Type B pancreatic cell (in vitro differentiated cells): ENCODE measurements at regions not wholly inside any gene's neighbourhood (a gene's known extent, or its start where the extent isn't known, plus 50 kb on each side); places are given as distances from the start of the nearest gene placed in this dataset.
"Not testable (repeated sequence)": the region's sequence is repeated elsewhere in the genome, so short reads cannot be mapped to it uniquely, and the experiment has no call there.

Source experiments
- DNase-seq: peaks from one replicate; pipeline ENCODE4 v3.0.0; 2021; ENCODE audit warnings: mixed read lengths; ENCODE audit not compliant: unreplicated experiment; ENCODE audit errors: extremely low spot score
- H3K27ac Mint-ChIP-seq: 2 replicates; pipeline ENCODE4 v1.8.0; 2021; ENCODE audit warnings: mild to moderate bottlenecking, mixed read lengths
- H3K27me3 Mint-ChIP-seq: 2 replicates; pipeline ENCODE4 v1.8.0; 2021; ENCODE audit warnings: mixed read lengths
- H3K36me3 Mint-ChIP-seq: 2 replicates; pipeline ENCODE4 v1.8.0; 2021; ENCODE audit warnings: mixed read lengths
- H3K4me1 Mint-ChIP-seq: one replicate; pipeline ENCODE4 v1.8.0; 2021; ENCODE audit warnings: mixed read lengths; ENCODE audit not compliant: unreplicated experiment
- H3K4me3 Mint-ChIP-seq: 2 replicates; pipeline ENCODE4 v1.8.0; 2021; ENCODE audit warnings: mild to moderate bottlenecking, mixed read lengths
- H3K9me3 Mint-ChIP-seq: 2 replicates; pipeline ENCODE4 v1.8.0; 2021; ENCODE audit warnings: mixed read lengths
- TF ChIP-seq, protein P1 (sequence below): fragments of 200-600 bp; sonication (generic); conservative IDR thresholded peaks from 2 replicates; pipeline ENCODE4 v1.5.0; 2021; ENCODE audit warnings: antibody characterized with exemption, mild to moderate bottlenecking

DNA sequence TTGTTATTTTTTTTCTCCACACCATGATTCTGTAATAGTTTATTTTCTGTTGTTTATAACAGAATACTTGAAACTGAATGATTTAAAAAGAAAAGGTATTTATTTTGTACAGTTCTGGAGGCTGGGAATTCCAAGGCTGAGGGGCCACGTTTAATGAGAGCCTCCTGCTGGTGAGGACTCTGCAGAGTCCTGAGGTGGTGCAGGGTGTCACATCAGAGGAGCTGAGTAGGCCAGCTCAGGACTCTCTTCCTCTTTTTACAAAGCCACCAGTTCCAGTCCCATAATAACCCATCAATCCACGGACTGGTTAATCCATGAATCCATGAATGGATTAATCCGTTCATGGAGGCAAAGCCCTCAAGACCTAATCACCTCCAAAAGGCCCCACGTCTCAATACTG is 71.6 kb downstream of the TFAP2A start:
- Mint-ChIP-seq H3K36me3 (no peaks in the 10 kb centered on the region), H3K9me3 (peaks cover 8% of the 10 kb centered on the region), H3K27me3 (no peaks in the 10 kb centered on the region), H3K4me3 (no peak overlapping the region), H3K4me1 (no peaks in the 10 kb centered on the region), H3K27ac (no peak overlapping the region)
- TF ChIP-seq, protein P1, sequence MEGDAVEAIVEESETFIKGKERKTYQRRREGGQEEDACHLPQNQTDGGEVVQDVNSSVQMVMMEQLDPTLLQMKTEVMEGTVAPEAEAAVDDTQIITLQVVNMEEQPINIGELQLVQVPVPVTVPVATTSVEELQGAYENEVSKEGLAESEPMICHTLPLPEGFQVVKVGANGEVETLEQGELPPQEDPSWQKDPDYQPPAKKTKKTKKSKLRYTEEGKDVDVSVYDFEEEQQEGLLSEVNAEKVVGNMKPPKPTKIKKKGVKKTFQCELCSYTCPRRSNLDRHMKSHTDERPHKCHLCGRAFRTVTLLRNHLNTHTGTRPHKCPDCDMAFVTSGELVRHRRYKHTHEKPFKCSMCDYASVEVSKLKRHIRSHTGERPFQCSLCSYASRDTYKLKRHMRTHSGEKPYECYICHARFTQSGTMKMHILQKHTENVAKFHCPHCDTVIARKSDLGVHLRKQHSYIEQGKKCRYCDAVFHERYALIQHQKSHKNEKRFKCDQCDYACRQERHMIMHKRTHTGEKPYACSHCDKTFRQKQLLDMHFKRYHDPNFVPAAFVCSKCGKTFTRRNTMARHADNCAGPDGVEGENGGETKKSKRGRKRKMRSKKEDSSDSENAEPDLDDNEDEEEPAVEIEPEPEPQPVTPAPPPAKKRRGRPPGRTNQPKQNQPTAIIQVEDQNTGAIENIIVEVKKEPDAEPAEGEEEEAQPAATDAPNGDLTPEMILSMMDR, result no peak
- no peak for DNase-seq

DNA sequence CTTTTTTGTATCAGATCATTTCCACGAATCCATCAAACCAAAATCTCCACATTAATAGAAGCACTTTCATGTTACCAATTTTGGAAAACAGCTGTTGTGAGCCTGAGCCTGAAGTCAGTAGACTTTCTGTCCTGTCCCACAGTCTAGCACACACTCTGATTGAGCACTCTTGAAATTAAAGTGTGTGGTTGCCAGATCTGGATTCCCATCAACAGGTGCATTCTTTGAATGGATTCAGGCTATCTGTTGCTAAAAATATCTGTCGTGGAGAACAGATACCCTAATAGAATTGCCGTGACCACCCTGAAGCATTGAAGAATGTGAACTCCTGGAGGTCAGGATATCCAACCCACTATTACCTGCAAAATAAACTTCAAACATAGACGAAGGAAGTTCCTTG is 73.3 kb downstream of the TFAP2A start:
- no peaks in the 10 kb centered on the region for H3K36me3 Mint-ChIP-seq
- no peak overlapping the region for H3K4me3 Mint-ChIP-seq
- TF ChIP-seq, protein P1, result no peak
- no peak overlapping the region for H3K27ac Mint-ChIP-seq
- no peaks in the 10 kb centered on the region for H3K27me3 Mint-ChIP-seq
- no peak for DNase-seq
- no peaks in the 10 kb centered on the region for H3K9me3 Mint-ChIP-seq
- H3K4me1 Mint-ChIP-seq, result no peaks in the 10 kb centered on the region

GRCh38 chr6:10338151-10338550 is 76.7 kb downstream of the TFAP2A start:
- Mint-ChIP-seq H3K36me3 (no peaks in the 10 kb centered on the region), H3K27ac (no peak overlapping the region), H3K27me3 (no peaks in the 10 kb centered on the region), H3K4me3 (no peak overlapping the region), H3K9me3 (no peaks in the 10 kb centered on the region), H3K4me1 (no peaks in the 10 kb centered on the region)
- TF ChIP-seq, protein P1, result no peak
- no peak for DNase-seq

GRCh38 chr6:10337376-10337775 is 77.5 kb downstream of the TFAP2A start:
- H3K9me3 Mint-ChIP-seq, DNase-seq, H3K4me1 Mint-ChIP-seq, H3K36me3 Mint-ChIP-seq, H3K27ac Mint-ChIP-seq, H3K27me3 Mint-ChIP-seq, H3K4me3 Mint-ChIP-seq: not testable (repeated sequence)

DNA sequence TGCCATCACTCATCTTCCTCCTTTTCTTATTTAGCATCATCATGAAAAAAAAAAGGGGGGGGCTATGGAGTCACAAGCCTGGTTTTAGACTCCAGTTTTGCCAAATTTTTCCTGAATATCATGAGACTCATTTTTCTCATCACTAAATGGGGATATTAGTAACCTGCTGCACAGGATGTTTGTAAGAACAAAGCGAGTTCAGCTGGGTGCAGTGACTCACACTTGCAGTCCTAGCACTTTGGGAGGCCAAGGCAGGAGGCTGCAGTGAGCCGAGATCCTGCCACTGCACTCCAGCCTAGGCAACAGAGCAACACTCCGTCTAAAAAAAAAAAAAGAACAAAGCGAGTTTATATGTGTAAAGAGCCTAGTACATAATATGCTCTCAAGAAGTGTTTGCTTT is 82.8 kb downstream of the TFAP2A start:
- H3K4me1 Mint-ChIP-seq, result peaks cover 6% of the 10 kb centered on the region
- no peaks in the 10 kb centered on the region for H3K36me3 Mint-ChIP-seq
- H3K9me3 Mint-ChIP-seq, result no peaks in the 10 kb centered on the region
- no peaks in the 10 kb centered on the region for H3K27me3 Mint-ChIP-seq
- DNase-seq, result no peak
- H3K27ac Mint-ChIP-seq, result no peak overlapping the region
- TF ChIP-seq, protein P1, result no peak
- no peak overlapping the region for H3K4me3 Mint-ChIP-seq

GRCh38 chr6:10331334-10331968 is 83.4 kb downstream of the TFAP2A start:
- TF ChIP-seq, protein P1, result no peak
- Mint-ChIP-seq H3K9me3 (no peaks in the 10 kb centered on the region), H3K4me1 (peaks cover 6% of the 10 kb centered on the region), H3K4me3 (no peak overlapping the region), H3K27ac (no peak overlapping the region), H3K27me3 (no peaks in the 10 kb centered on the region), H3K36me3 (no peaks in the 10 kb centered on the region)
- no peak for DNase-seq
